Heart right ventricle (tissue), 16 donors: ENCODE measurements at regions not wholly inside any gene's neighbourhood (a gene's known extent, or its start where the extent isn't known, plus 50 kb on each side); places are given as distances from the start of the nearest gene placed in this dataset.

Experiments used
- ATAC-seq, 8 donors: fragments of 200-7000 bp; cut with Tn5 transposase; one replicate each; pipeline ENCODE4 v1.9.1; 2020; ENCODE audit warnings: mild to moderate bottlenecking in 8 of 8, moderate library complexity in 8 of 8, moderate number of reproducible peaks in 1 of 8
- DNase-seq, 2 donors: peaks; one replicate each; pipeline ENCODE4 v3.0.0-alpha.2; 2020
- H3K27ac ChIP-seq, 10 donors: fragments of 200-600 bp; sonication (generic) in 2 of 10; one replicate each; pipeline versions ENCODE4 v1.5.0 to v1.8.0; 2020 to 2022; ENCODE audit warnings: mild to moderate bottlenecking in 3 of 10
- H3K27me3 ChIP-seq, 7 donors: fragments of 200-600 bp; one replicate each; pipeline ENCODE4 v1.8.0; 2021 to 2022; ENCODE audit warnings: mild to moderate bottlenecking in 2 of 7
- H3K36me3 ChIP-seq, 9 donors: fragments of 200-600 bp; sonication (generic) in 1 of 9; one replicate each; pipeline versions ENCODE4 v1.5.0 to v1.8.0; 2020 to 2022; ENCODE audit warnings: mild to moderate bottlenecking in 2 of 9
- H3K4me1 ChIP-seq, 9 donors: fragments of 200-600 bp; sonication (generic) in 1 of 9; one replicate each; pipeline versions ENCODE4 v1.5.0 to v1.8.0; 2020 to 2022; ENCODE audit warnings: mild to moderate bottlenecking in 4 of 9
- H3K4me3 ChIP-seq, 10 donors: fragments of 200-600 bp; sonication (generic) in 2 of 10; one replicate each; pipeline versions ENCODE4 v1.5.0 to v1.8.0; 2020 to 2022; ENCODE audit warnings: mild to moderate bottlenecking in 7 of 10, moderate library complexity in 2 of 10
- H3K9me3 ChIP-seq, 11 donors: fragments of 200-600 bp in 10 of 11; sonication (generic) in 2 of 11; one replicate each; pipeline versions ENCODE4 v1.5.0 to v1.8.0; 2013 to 2022; ENCODE audit warnings: mild to moderate bottlenecking in 2 of 11, control low read depth in 1 of 11, moderate library complexity in 1 of 11
- CTCF ChIP-seq, 9 donors: fragments of 200-600 bp; sonication (generic) in 2 of 9; IDR thresholded peaks; one replicate each; pipeline versions ENCODE4 v1.5.0 to v1.8.0; 2021 to 2022; ENCODE audit warnings: antibody characterized with exemption in 9 of 9, mild to moderate bottlenecking in 5 of 9, moderate library complexity in 1 of 9
- WGBS, 2 donors: extraction: QIAGEN DNeasy Blood & Tissue Kit; methylation state at CpG; one replicate each; pipeline ENCODE4 v1.1.7; 2013; ENCODE audit warnings: inconsistent platforms in 1 of 2; 5-methylcytosine and 5-hydroxymethylcytosine counted together
- intact Hi-C, 10 donors: fragments of 100-400 bp; cut with DNase I; formaldehyde crosslinking; loops; one replicate each; pipeline versions ENCODE4 v1.11.1 to v1.14.2; 2022
- donor health status: Arrhythmogenic right ventricular cardiomyopathy.
- donor health status: ischemic (EF 13 %, LVEDD 7.1; RV severe dilation, severe dysfunction).
- donor health status: healthy with polysubstance abuse.
- donor health status: DM: no; HTN: yes; CAD: no.
- donor health status: DM: no; HTN: no; CAD: no.
- donor health status: ischemic (EF 25% LVEDD 6.9; RV normal size, moderate dysfunction).
- donor health status: ischemic (EF 25% LVEDD 5.7; RV mildly dilated, moderate dysfunction).
- donor health status: healthy.
- donor health status: DM: yes; HTN: yes; CAD: no.
- donor health status: Ischemic cardiomyopathy.
- donor health status: ischemic (EF 35%, LVEDD 5.7; RV mildly dilated, moderate dysfunction).
- donor health status: nonischemic (EF 11% LVEDD 7.7; RV severe dilation, severe dysfunction).
- donor health status: DM: yes; HTN: yes; CAD: no.
- donor health status: PGD.
- donor health status: ischemic (EF 29% LVEDD 5.4; RV normal size, mild dysfunction).
- donor health status: nonischemic (EF 23%, LVEDD 6.1; RV moderate dilation, normal function).

- Histone ChIP-seq H3K36me3 (no peaks in the 10 kb centered on the region), H3K9me3 (peaks cover 0 to 15% (median 0%) of the 10 kb centered on the region in 11 donors), H3K4me3 (no peak overlapping the region), H3K27me3 (peaks cover 0 to 46% (median 32%) of the 10 kb centered on the region in 7 donors), H3K4me1 (peaks cover 0 to 9% (median 0%) of the 10 kb centered on the region in 9 donors), H3K27ac (no peak overlapping the region)
- intact Hi-C loops: no loop called here
- TF ChIP-seq CTCF (IDR thresholded peaks at IDR 0.05): no peak
- no peak for ATAC-seq
- WGBS, 2 donors: 77 to 78% methylated on average over 4 of the region's 4 CpGs
- DNase-seq: no peak
Measured at GRCh38 chr4:116923389-116923788, 162.0 kb downstream of the TRAM1L1 start.

GRCh38 chr4:116913451-116913850, 171.9 kb downstream of the TRAM1L1 start:
- no peak for TF ChIP-seq CTCF (IDR thresholded peaks at IDR 0.05)

GRCh38 chr4:116906758-116907157, 178.6 kb downstream of the TRAM1L1 start:
- intact Hi-C loops: no loop called here
- no peaks in the 10 kb centered on the region for H3K4me1 ChIP-seq
- WGBS, 2 donors: 71 to 77% methylated on average over 2 of the region's 2 CpGs
- no peak for TF ChIP-seq CTCF (IDR thresholded peaks at IDR 0.05)
- H3K36me3 ChIP-seq: no peaks in the 10 kb centered on the region
- no peaks in the 10 kb centered on the region for H3K9me3 ChIP-seq
- H3K4me3 ChIP-seq: no peak overlapping the region
- H3K27ac ChIP-seq: no peak overlapping the region
- DNase-seq (no peak), ATAC-seq (no peak)
- H3K27me3 ChIP-seq: no peaks in the 10 kb centered on the region

More at GRCh38 chr4:116913451-116913850, 171.9 kb downstream of the TRAM1L1 start:
- peaks cover 0 to under 1% (median 0%) of the 10 kb centered on the region in 11 donors for H3K9me3 ChIP-seq
- H3K4me3 ChIP-seq: no peak overlapping the region
- H3K4me1 ChIP-seq: no peaks in the 10 kb centered on the region
- ATAC-seq (no peak), DNase-seq (no peak)
- no peaks in the 10 kb centered on the region for H3K27me3 ChIP-seq
- WGBS, 2 donors: 78 to 83% methylated on average over 1 of the region's 1 CpG
- H3K27ac ChIP-seq: no peak overlapping the region
- intact Hi-C loops: no loop called here
- no peaks in the 10 kb centered on the region for H3K36me3 ChIP-seq

- intact Hi-C loops: no loop called here
- Histone ChIP-seq H3K27ac (no peak overlapping the region), H3K4me1 (no peaks in the 10 kb centered on the region), H3K27me3 (no peaks in the 10 kb centered on the region), H3K4me3 (no peak overlapping the region), H3K9me3 (peaks cover 0 to 10% (median 0%) of the 10 kb centered on the region in 11 donors), H3K36me3 (no peaks in the 10 kb centered on the region)
- DNase-seq: no peak
- ATAC-seq: no peak
- TF ChIP-seq CTCF (IDR thresholded peaks at IDR 0.05): no peak
- 84 to 86% methylated on average over 1 of the region's 1 CpG for WGBS, 2 donors
Measured at GRCh38 chr4:116899561-116899960, 185.8 kb downstream of the TRAM1L1 start.
